Transverse colon (tissue), 3 donors: ENCODE measurements at regions not wholly inside any gene's neighbourhood (a gene's known extent, or its start where the extent isn't known, plus 50 kb on each side); places are given as distances from the start of the nearest gene placed in this dataset.

Experiments
- EP300 ChIP-seq: sonication (generic); formaldehyde crosslinking; IDR thresholded peaks from one replicate; pipeline ENCODE4 v1.6.1; 2017; ENCODE audit warnings: antibody characterized with exemption, low read depth
- POLR2A ChIP-seq: fragments of 450-650 bp; IDR thresholded peaks from one replicate; pipeline ENCODE4 v1.6.1; 2016; ENCODE audit warnings: antibody characterized with exemption, mild to moderate bottlenecking, moderate library complexity
- TF ChIP-seq, protein P1 (sequence below), 5 experiments: fragments of 200-600 bp in 3 of 5; fragments of 450-650 bp in 2 of 5; sonication (generic) in 3 of 5; IDR thresholded peaks; 1 replicate in 2 of 5; 2 replicates in 3 of 5; pipeline ENCODE4 v1.5.1; 2016 to 2017; ENCODE audit warnings: antibody characterized with exemption in 5 of 5, inconsistent platforms in 3 of 5, mild to moderate bottlenecking in 2 of 5, moderate library complexity in 1 of 5

GRCh38 chr7:49273897-49274296 lies 349.6 kb downstream of the CDC14C start:
- TF ChIP-seq EP300: no peak
- TF ChIP-seq, protein P1, sequence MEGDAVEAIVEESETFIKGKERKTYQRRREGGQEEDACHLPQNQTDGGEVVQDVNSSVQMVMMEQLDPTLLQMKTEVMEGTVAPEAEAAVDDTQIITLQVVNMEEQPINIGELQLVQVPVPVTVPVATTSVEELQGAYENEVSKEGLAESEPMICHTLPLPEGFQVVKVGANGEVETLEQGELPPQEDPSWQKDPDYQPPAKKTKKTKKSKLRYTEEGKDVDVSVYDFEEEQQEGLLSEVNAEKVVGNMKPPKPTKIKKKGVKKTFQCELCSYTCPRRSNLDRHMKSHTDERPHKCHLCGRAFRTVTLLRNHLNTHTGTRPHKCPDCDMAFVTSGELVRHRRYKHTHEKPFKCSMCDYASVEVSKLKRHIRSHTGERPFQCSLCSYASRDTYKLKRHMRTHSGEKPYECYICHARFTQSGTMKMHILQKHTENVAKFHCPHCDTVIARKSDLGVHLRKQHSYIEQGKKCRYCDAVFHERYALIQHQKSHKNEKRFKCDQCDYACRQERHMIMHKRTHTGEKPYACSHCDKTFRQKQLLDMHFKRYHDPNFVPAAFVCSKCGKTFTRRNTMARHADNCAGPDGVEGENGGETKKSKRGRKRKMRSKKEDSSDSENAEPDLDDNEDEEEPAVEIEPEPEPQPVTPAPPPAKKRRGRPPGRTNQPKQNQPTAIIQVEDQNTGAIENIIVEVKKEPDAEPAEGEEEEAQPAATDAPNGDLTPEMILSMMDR (IDR thresholded peaks at IDR 0.05): no peak
- no peak for TF ChIP-seq POLR2A
